Dedifferentiated amniotic fluid mesenchymal stem cell (primary cell): ENCODE measurements at regions not wholly inside any gene's neighbourhood (a gene's known extent, or its start where the extent isn't known, plus 50 kb on each side); places are given as distances from the start of the nearest gene placed in this dataset.
"Not testable (repeated sequence)": the region's sequence is repeated elsewhere in the genome, so short reads cannot be mapped to it uniquely, and the experiment has no call there.

Source experiments
- DNase-seq: peaks from one replicate; pipeline ENCODE4 v3.0.0-alpha.2; 2016; ENCODE audit errors: extremely low spot score

DNA sequence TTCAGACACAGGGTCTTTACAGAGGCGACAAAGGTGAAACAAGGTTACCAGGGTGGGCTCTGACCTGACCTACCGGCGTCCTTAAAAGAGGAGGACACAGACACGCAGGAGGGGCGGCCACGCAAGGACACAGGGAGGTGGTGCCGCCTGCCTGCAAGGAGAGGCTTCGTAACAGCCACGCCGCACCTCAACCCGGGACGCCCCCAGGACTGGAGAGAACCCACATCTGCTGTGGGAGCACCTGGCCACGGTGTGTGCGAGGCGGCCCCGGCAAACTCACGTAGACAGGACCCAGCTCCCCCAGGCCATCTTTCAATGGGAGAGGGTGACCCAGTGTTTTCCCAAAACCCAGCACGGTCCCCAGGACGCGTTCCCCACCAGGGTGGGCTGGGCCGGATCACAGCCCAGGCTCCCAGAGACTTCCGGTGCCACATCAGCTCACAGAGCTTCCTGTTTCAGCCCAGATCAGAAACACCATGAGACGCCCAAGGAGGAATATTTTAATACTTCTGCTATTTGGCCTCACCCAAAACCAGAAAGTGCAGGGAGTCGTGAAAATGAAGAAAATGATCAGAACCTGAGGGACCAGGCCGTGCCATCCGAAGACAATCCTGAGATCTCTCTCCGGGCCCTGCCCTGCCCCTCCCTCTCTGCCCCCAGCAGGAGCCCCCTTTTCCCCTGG is 5417.4 kb upstream of the TPTE start:
- not testable (repeated sequence) for DNase-seq

- DNase-seq: not testable (repeated sequence)
Measured at GRCh38 chr21:5104562-5104928, 5416.8 kb upstream of the TPTE start.

DNA sequence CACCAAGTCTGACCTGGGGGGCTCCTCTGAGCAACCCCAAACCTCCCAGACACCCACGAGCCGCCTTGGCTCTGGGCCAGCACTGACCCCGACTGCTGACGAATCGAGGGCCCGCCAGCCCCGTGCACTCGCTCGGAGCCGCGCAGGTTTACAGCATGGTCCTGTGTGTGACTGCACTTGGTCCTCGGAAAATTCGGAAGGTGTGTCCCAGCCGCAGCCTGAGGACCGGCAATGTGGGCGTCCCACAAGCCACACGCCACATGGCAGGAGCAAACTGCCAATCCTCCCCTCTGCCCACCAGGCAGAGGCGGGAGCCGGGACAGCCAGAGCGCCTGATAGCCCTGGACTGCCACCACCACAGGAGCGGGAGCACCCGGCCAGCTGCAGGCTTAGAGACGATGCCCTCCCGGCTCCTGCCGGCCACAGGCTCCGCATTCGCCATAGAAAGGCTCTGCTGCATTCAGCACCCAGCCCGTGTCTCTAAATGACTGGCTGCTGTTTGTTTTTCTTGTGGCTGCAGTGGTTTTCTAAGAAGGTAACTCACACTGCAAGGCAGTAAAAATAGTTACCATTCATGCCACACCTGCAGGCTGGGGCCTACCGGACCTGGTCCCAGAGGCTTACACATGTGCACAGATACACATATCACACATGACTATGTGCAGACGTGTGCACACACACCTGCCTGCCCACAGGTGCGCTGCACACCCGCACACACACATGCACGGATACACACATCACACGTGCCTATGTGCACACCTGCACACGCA is 5415.3 kb upstream of the TPTE start:
- not testable (repeated sequence) for DNase-seq

DNA sequence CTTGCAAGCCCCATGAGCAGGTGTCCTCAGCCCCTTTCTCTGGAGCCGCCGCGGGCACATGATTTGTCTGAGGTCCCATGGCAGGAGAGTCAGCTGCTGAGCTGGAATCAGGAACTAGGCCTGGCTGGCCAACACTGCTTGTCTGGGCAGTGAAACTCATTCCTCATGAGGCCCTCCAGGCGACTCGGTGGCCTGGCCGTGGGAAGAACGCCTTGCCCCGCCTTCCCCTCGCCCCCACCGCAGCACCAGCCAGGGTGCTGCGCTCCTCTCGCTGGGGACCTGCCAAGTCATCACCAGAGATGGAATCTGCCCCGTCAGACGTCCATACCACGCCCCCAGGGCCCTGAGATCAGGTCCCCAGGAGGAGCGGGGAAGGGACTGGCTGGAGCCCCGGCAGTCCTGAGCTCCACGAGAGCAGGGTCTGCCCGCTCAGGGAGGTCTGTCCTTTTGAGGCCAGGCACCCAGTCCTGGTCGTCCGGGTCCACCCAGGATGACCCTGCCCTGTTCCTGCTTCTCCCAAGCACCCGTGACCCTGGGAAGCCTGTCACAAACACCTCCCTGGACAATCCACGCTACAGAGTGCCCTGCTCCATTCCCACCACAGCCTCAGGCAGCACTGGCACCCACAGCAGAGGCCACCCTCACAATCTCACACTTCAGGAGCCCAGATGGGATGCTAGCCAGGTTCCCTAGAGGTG is 5414.5 kb upstream of the TPTE start:
- DNase-seq: not testable (repeated sequence)

DNA sequence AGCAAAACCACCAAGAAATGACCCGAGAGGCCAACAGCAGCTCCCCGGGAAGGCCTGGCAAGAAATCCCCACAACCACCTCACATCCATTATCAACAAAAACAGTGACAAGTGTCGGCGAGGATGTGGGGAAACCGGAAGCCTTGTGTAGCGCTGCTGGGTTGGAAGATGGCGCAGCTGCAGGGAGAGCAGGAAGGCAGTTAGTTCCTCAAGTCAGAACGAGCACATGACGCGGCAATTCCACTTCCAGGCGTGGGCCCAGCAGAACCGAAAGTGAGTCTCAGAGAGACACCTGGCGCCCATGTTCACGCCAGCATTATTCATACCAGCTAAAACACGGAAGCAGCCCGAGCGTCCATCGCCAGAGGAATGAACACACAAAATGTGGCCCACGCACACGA is 5413.7 kb upstream of the TPTE start:
- not testable (repeated sequence) for DNase-seq

- not testable (repeated sequence) for DNase-seq
Measured at GRCh38 chr21:5108048-5108775, 5413.2 kb upstream of the TPTE start.

DNA sequence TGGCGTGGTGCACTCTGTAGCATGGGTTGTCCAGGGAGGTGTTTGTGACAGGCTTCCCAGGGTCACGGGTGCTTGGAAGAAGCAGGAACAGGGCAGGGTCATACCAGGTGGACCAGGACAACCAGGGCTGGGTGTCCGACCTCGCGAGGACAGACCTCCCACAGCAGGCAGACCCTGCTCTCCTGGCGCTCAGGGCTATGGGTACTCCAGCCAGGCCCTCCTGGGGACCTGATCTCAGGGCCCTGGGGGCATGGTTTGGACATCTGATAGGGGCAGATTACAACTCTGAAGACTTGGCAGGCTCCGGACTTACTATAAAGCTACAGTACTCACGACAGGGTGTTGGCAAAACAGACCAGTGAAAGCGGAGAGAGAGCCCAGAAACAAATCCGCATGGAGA is 5410.2 kb upstream of the TPTE start:
- DNase-seq: not testable (repeated sequence)

DNA sequence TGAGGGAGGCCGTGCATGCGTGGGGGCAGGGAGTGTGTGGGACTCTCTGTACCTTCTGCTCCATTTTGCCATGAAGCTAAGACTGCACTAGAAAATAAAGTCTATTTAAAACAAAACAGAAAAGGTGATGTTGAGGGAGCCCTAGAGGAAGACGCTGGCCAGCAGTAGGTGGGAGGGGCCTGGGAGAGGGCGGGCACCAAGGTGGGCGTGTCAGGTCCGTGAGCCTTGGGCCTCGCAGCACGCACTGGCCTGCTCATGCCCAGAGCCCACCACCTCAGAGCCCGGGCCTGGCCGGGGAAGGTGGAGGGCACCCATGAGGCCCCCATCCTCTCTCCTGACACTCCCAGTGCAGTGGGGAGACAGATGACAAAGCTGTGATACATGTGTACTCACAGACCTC is 5408.3 kb upstream of the TPTE start:
- not testable (repeated sequence) for DNase-seq

DNA sequence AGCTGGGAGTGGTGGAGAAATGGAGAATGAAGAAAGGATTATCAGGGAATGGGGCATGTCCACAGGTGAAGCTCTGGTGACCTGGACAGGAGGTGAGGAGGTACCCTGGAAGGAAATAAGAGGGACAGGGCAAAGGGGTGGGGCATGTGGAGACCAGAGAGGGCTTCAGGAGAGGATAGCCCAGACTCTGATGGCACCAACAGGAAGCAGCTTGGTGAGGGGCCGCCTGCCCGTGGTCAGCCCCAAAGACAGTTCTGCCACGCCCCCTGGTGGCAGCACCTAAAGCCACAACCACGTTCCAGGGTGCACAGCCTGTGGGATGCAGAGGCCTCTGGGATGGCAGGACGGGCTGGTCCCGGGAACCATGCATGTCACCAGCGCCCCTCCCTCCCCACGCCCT is 5406.9 kb upstream of the TPTE start:
- not testable (repeated sequence) for DNase-seq

GRCh38 chr21:5114893-5115645 is 5406.3 kb upstream of the TPTE start:
- DNase-seq: not testable (repeated sequence)

DNA sequence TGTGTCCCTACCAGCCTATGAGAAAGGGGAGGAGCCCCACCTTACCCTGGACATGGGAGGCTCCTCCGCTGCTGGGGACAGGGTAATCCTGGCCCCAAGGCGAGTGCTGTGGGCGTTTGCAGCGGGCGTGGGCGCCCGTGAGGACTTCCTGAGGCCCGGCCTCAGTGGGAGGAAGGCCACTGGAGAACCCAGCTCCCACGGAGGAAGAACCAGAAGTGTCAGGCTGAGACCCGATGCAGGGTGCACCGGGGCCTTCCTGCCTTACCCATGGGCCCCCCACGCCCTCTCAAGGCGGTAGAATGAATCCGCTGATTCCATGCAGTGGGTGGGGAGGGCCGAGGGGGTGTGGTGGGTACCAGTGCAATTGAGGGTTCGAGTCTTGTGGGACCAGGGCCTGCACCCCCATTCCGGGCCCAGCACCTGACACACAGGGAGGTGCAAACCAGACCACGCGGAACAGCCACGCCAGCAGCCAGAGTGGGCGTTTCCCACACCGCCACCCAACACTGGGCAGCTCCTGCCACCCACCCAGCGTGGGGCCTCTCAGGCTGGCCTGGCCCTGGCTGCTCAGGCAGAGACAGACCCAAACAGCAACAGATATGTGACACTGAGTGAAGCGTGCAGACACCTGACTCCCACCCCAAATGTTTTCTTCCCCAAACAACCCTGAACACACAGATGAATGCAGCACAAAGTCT is 5405.6 kb upstream of the TPTE start:
- not testable (repeated sequence) for DNase-seq

- not testable (repeated sequence) for DNase-seq
Measured at GRCh38 chr21:5116344-5117123, 5404.8 kb upstream of the TPTE start.

DNA sequence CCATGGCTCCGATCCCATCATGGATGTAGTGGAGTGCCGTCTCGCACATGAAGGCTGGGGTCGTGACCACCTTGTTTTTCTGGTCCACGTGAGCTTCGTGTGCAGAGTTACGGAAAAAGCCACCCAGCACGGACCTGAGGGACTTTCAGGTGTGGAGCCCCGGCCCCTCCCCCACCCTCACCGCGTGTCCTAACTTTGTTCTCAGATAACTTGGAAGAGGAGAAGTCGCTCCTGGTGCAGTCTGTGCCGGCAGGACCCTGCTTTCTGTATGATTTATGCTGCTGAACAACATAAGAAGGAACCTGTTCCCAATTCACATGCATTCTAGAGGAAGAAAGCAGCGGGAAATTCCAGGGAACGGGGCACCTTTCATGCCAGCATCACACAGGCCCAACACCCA is 5404.2 kb upstream of the TPTE start:
- DNase-seq: not testable (repeated sequence)

GRCh38 chr21:5117666-5118295 is 5403.6 kb upstream of the TPTE start:
- DNase-seq: not testable (repeated sequence)

DNA sequence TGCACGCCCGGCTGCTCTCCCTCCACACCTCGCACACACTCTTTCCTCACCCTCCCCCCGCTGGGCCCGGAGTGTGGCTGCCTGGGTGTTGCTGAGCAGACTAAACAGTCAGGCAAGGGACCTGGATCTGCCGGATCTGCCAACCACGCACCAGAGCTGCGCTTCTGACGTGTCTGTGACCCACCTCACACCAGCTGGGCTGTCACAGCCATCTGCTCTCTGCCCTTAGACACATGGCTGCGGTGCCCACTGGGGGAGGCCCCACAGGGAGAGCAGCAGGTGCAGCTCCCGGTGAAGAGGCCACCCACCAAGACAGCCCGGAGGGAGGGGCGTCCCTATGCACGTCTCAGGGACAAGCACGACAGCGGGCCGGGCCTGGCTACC is 5403.1 kb upstream of the TPTE start:
- DNase-seq: not testable (repeated sequence)

DNA sequence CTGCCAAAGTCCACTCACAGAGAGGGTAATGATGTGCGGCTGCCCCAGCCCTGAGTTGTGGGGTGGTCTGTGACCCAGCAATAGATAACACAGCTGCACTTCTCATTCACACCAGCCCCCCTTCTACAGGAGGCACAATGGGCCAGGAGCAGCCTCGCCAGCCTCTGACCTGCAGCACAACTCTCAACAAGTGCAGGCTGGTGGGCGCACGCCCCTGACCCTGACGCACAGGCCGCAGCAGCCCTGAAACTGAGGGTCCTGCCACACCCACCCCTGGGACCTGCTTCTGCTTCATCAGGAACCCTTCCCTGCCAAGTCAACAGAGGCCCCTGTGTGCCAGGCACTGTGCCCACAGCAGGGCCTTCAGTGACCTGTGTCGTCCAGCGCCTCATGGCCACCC is 5402.2 kb upstream of the TPTE start:
- DNase-seq: not testable (repeated sequence)

DNA sequence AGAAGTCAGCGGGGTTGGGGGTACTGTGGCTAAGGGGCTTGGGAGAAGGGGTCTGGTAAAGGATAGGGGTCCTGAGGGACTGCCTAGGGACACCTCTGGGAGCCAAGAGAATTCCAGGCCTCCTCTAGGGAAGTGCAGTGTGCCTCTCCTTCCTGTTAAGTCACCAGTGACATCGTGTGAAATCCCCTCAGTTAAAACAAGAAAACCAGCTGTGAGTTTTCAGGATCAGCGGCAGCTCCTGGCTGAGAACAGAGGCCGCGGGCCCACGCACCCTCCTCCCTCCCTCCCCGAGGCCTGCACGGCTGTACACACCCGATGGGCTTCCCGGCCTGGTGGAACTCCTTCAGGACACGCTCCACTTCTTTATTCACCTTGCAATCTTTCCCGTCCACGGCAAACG is 5400.0 kb upstream of the TPTE start:
- not testable (repeated sequence) for DNase-seq

- not testable (repeated sequence) for DNase-seq
Measured at GRCh38 chr21:5121849-5122248, 5399.5 kb upstream of the TPTE start.

- not testable (repeated sequence) for DNase-seq
Measured at GRCh38 chr21:5123655-5124054, 5397.7 kb upstream of the TPTE start.
